ENCODE measurements at regions not wholly inside any gene's neighbourhood (a gene's known extent, or its start where the extent isn't known, plus 50 kb on each side); places are given as distances from the start of the nearest gene placed in this dataset.

- Mint-ChIP-seq H3K27ac (no peak overlapping the region), H3K9me3 (peaks cover 2% of the 10 kb centered on the region), H3K4me1 (no peaks in the 10 kb centered on the region), H3K4me3 (no peak overlapping the region), H3K27me3 (no peaks in the 10 kb centered on the region), H3K36me3 (no peaks in the 10 kb centered on the region)
- ATAC-seq (ENCODE audit: low read depth) (no peak), DNase-seq (no peak)
- POLR2A ChIA-PET: no interaction called here
Measured at GRCh38 chr5:166672431-166672830, 1619.0 kb upstream of the WWC1 start.

GRCh38 chr5:166677891-166678290 lies 1613.6 kb upstream of the WWC1 start:
- DNase-seq (no peak), ATAC-seq (ENCODE audit: low read depth) (no peak)
- Mint-ChIP-seq H3K4me3 (no peak overlapping the region), H3K27ac (no peak overlapping the region), H3K9me3 (peaks cover 9% of the 10 kb centered on the region), H3K27me3 (no peaks in the 10 kb centered on the region), H3K4me1 (no peaks in the 10 kb centered on the region), H3K36me3 (no peaks in the 10 kb centered on the region)
- POLR2A ChIA-PET: no interaction called here

GRCh38 chr5:166679331-166679730 lies 1612.1 kb upstream of the WWC1 start:
- H3K36me3 Mint-ChIP-seq: no peaks in the 10 kb centered on the region
- POLR2A ChIA-PET: no interaction called here
- H3K27ac Mint-ChIP-seq: no peak overlapping the region
- H3K9me3 Mint-ChIP-seq: peaks cover 9% of the 10 kb centered on the region
- H3K27me3 Mint-ChIP-seq: no peaks in the 10 kb centered on the region
- DNase-seq: no peak
- no peaks in the 10 kb centered on the region for H3K4me1 Mint-ChIP-seq
- H3K4me3 Mint-ChIP-seq: no peak overlapping the region
- ATAC-seq (ENCODE audit: low read depth): no peak

- Mint-ChIP-seq H3K4me3 (no peak overlapping the region), H3K4me1 (no peaks in the 10 kb centered on the region), H3K9me3 (peaks cover 12% of the 10 kb centered on the region), H3K27me3 (no peaks in the 10 kb centered on the region), H3K27ac (no peak overlapping the region), H3K36me3 (no peaks in the 10 kb centered on the region)
- POLR2A ChIA-PET: no interaction called here
- ATAC-seq (ENCODE audit: low read depth) (no peak), DNase-seq (no peak)
Measured at GRCh38 chr5:166695326-166695725, 1596.1 kb upstream of the WWC1 start.

- no peak for ATAC-seq (ENCODE audit: low read depth)
- POLR2A ChIA-PET: no interaction called here
- Mint-ChIP-seq H3K27me3 (no peaks in the 10 kb centered on the region), H3K4me3 (no peak overlapping the region), H3K9me3 (peaks cover 7% of the 10 kb centered on the region), H3K36me3 (no peaks in the 10 kb centered on the region), H3K27ac (no peak overlapping the region), H3K4me1 (no peaks in the 10 kb centered on the region)
- no peak for DNase-seq
Measured at GRCh38 chr5:166708291-166708690, 1583.2 kb upstream of the WWC1 start.

- Mint-ChIP-seq H3K9me3 (peaks cover 5% of the 10 kb centered on the region), H3K4me3 (no peak overlapping the region), H3K27ac (no peak overlapping the region), H3K4me1 (no peaks in the 10 kb centered on the region), H3K36me3 (no peaks in the 10 kb centered on the region), H3K27me3 (no peaks in the 10 kb centered on the region)
- DNase-seq (no peak), ATAC-seq (ENCODE audit: low read depth) (no peak)
- POLR2A ChIA-PET: no interaction called here
Measured at GRCh38 chr5:166709691-166710090, 1581.8 kb upstream of the WWC1 start.

GRCh38 chr5:166710271-166710670 lies 1581.2 kb upstream of the WWC1 start:
- H3K36me3 Mint-ChIP-seq: no peaks in the 10 kb centered on the region
- DNase-seq (no peak), ATAC-seq (ENCODE audit: low read depth) (no peak)
- no peak overlapping the region for H3K4me3 Mint-ChIP-seq
- no peaks in the 10 kb centered on the region for H3K4me1 Mint-ChIP-seq
- H3K9me3 Mint-ChIP-seq: peaks cover 5% of the 10 kb centered on the region
- no peaks in the 10 kb centered on the region for H3K27me3 Mint-ChIP-seq
- H3K27ac Mint-ChIP-seq: no peak overlapping the region
- POLR2A ChIA-PET: no interaction called here

- ATAC-seq (ENCODE audit: low read depth): no peak
- no peak for DNase-seq
- H3K27ac Mint-ChIP-seq: no peak overlapping the region
- peaks cover 3% of the 10 kb centered on the region for H3K9me3 Mint-ChIP-seq
- H3K27me3 Mint-ChIP-seq: no peaks in the 10 kb centered on the region
- POLR2A ChIA-PET: no interaction called here
- no peaks in the 10 kb centered on the region for H3K4me1 Mint-ChIP-seq
- no peaks in the 10 kb centered on the region for H3K36me3 Mint-ChIP-seq
- H3K4me3 Mint-ChIP-seq: no peak overlapping the region
Measured at GRCh38 chr5:166712447-166713185, 1578.8 kb upstream of the WWC1 start.

GRCh38 chr5:166713295-166713694 lies 1578.2 kb upstream of the WWC1 start:
- Mint-ChIP-seq H3K36me3 (no peaks in the 10 kb centered on the region), H3K9me3 (peaks cover 3% of the 10 kb centered on the region), H3K4me3 (no peak overlapping the region), H3K4me1 (no peaks in the 10 kb centered on the region), H3K27me3 (no peaks in the 10 kb centered on the region), H3K27ac (no peak overlapping the region)
- no peak for DNase-seq
- ATAC-seq (ENCODE audit: low read depth): no peak
- POLR2A ChIA-PET: no interaction called here

GRCh38 chr5:166716856-166717492 lies 1574.5 kb upstream of the WWC1 start:
- ATAC-seq (ENCODE audit: low read depth) (no peak), DNase-seq (no peak)
- POLR2A ChIA-PET: no interaction called here
- Mint-ChIP-seq H3K4me3 (no peak overlapping the region), H3K27me3 (no peaks in the 10 kb centered on the region), H3K9me3 (peaks cover 7% of the 10 kb centered on the region), H3K27ac (no peak overlapping the region), H3K36me3 (no peaks in the 10 kb centered on the region), H3K4me1 (no peaks in the 10 kb centered on the region)

GRCh38 chr5:166719991-166720390 lies 1571.5 kb upstream of the WWC1 start:
- ATAC-seq (ENCODE audit: low read depth) (no peak), DNase-seq (no peak)
- H3K27ac Mint-ChIP-seq: no peak overlapping the region
- H3K27me3 Mint-ChIP-seq: no peaks in the 10 kb centered on the region
- POLR2A ChIA-PET: no interaction called here
- no peak overlapping the region for H3K4me3 Mint-ChIP-seq
- H3K9me3 Mint-ChIP-seq: peaks cover 9% of the 10 kb centered on the region
- no peaks in the 10 kb centered on the region for H3K36me3 Mint-ChIP-seq
- no peaks in the 10 kb centered on the region for H3K4me1 Mint-ChIP-seq

- Mint-ChIP-seq H3K27ac (no peak overlapping the region), H3K27me3 (no peaks in the 10 kb centered on the region), H3K36me3 (no peaks in the 10 kb centered on the region), H3K4me1 (no peaks in the 10 kb centered on the region), H3K9me3 (peaks cover 9% of the 10 kb centered on the region), H3K4me3 (no peak overlapping the region)
- ATAC-seq (ENCODE audit: low read depth): no peak
- POLR2A ChIA-PET: no interaction called here
- no peak for DNase-seq
Measured at GRCh38 chr5:166722939-166723338, 1568.5 kb upstream of the WWC1 start.

GRCh38 chr5:166724284-166724683 lies 1567.2 kb upstream of the WWC1 start:
- ATAC-seq (ENCODE audit: low read depth): no peak
- POLR2A ChIA-PET: no interaction called here
- DNase-seq: no peak
- H3K4me1 Mint-ChIP-seq: no peaks in the 10 kb centered on the region
- H3K27ac Mint-ChIP-seq: no peak overlapping the region
- H3K4me3 Mint-ChIP-seq: no peak overlapping the region
- no peaks in the 10 kb centered on the region for H3K27me3 Mint-ChIP-seq
- H3K9me3 Mint-ChIP-seq: peaks cover 9% of the 10 kb centered on the region
- no peaks in the 10 kb centered on the region for H3K36me3 Mint-ChIP-seq

GRCh38 chr5:166725593-166725992 lies 1565.9 kb upstream of the WWC1 start:
- DNase-seq: no peak
- no peaks in the 10 kb centered on the region for H3K36me3 Mint-ChIP-seq
- ATAC-seq (ENCODE audit: low read depth): no peak
- peaks cover 9% of the 10 kb centered on the region for H3K9me3 Mint-ChIP-seq
- H3K27ac Mint-ChIP-seq: no peak overlapping the region
- no peak overlapping the region for H3K4me3 Mint-ChIP-seq
- POLR2A ChIA-PET: no interaction called here
- H3K27me3 Mint-ChIP-seq: no peaks in the 10 kb centered on the region
- H3K4me1 Mint-ChIP-seq: no peaks in the 10 kb centered on the region

Measured in activated naive CD8-positive, alpha-beta T cell treated with anti-CD3 and anti-CD28 coated beads, Interleukin-2, amount 10 ng/mL, durations not matched to agents 7 days and 5 days (primary cell).